ENCODE measurements at regions not wholly inside any gene's neighbourhood (a gene's known extent, or its start where the extent isn't known, plus 50 kb on each side); places are given as distances from the start of the nearest gene placed in this dataset.

- Mint-ChIP-seq H3K27me3 (ENCODE audit: low read depth) (peaks cover 7% of the 10 kb centered on the region), H3K4me1 (peaks cover 39% of the 10 kb centered on the region), H3K9me3 (no peaks in the 10 kb centered on the region), H3K36me3 (ENCODE audit: low read depth) (no peaks in the 10 kb centered on the region), H3K27ac (peak overlapping the region; percentile 92 to 100 (median 100)), H3K4me3 (peak overlapping the region in 1 of 3 experiments; percentile 1)
- TF ChIP-seq CTCF (IDR thresholded peaks at IDR 0.05; ENCODE audit: unreplicated experiment in 3 of 3): no peak
These were observed 62.2 kb downstream of the IGLL1 start for GRCh38 chr22:23517804-23518375.

- Mint-ChIP-seq H3K4me3 (no peak overlapping the region), H3K27me3 (ENCODE audit: low read depth) (peaks cover 10% of the 10 kb centered on the region), H3K4me1 (peaks cover 35% of the 10 kb centered on the region), H3K9me3 (no peaks in the 10 kb centered on the region), H3K36me3 (ENCODE audit: low read depth) (no peaks in the 10 kb centered on the region), H3K27ac (peak overlapping the region; percentile 48 to 100 (median 92))
- no peak for TF ChIP-seq CTCF (IDR thresholded peaks at IDR 0.05; ENCODE audit: unreplicated experiment in 3 of 3)
These were observed 63.8 kb downstream of the IGLL1 start for GRCh38 chr22:23516304-23516703.

GRCh38 chr22:23514322-23515038 is 65.6 kb downstream of the IGLL1 start:
- Mint-ChIP-seq H3K4me3 (no peak overlapping the region), H3K27ac (peak overlapping the region in 2 of 3 experiments; percentile 72 to 89), H3K36me3 (ENCODE audit: low read depth) (no peaks in the 10 kb centered on the region), H3K27me3 (ENCODE audit: low read depth) (peaks cover 10% of the 10 kb centered on the region), H3K4me1 (peaks cover 28% of the 10 kb centered on the region), H3K9me3 (no peaks in the 10 kb centered on the region)
- no peak for TF ChIP-seq CTCF (IDR thresholded peaks at IDR 0.05; ENCODE audit: unreplicated experiment in 3 of 3)

- Mint-ChIP-seq H3K4me3 (no peak overlapping the region), H3K36me3 (ENCODE audit: low read depth) (no peaks in the 10 kb centered on the region), H3K9me3 (no peaks in the 10 kb centered on the region), H3K27me3 (ENCODE audit: low read depth) (peaks cover 10% of the 10 kb centered on the region), H3K27ac (peak overlapping the region; percentile 73 to 96 (median 91)), H3K4me1 (peaks cover 23% of the 10 kb centered on the region)
- TF ChIP-seq CTCF (IDR thresholded peaks at IDR 0.05; ENCODE audit: unreplicated experiment in 3 of 3): no peak
These were observed 66.4 kb downstream of the IGLL1 start for GRCh38 chr22:23513705-23514104.

GRCh38 chr22:23513133-23513532 is 67.0 kb downstream of the IGLL1 start:
- no peaks in the 10 kb centered on the region for H3K36me3 Mint-ChIP-seq (ENCODE audit: low read depth)
- TF ChIP-seq CTCF (IDR thresholded peaks at IDR 0.05; ENCODE audit: unreplicated experiment in 3 of 3): no peak
- H3K4me1 Mint-ChIP-seq: peaks cover 19% of the 10 kb centered on the region
- peaks cover 10% of the 10 kb centered on the region for H3K27me3 Mint-ChIP-seq (ENCODE audit: low read depth)
- H3K27ac Mint-ChIP-seq: peak overlapping the region; percentile 73 to 96 (median 91)
- no peak overlapping the region for H3K4me3 Mint-ChIP-seq
- H3K9me3 Mint-ChIP-seq: no peaks in the 10 kb centered on the region

GRCh38 chr22:23512721-23513120 is 67.4 kb downstream of the IGLL1 start:
- no peak for TF ChIP-seq CTCF (IDR thresholded peaks at IDR 0.05; ENCODE audit: unreplicated experiment in 3 of 3)
- Mint-ChIP-seq H3K4me3 (no peak overlapping the region), H3K4me1 (peaks cover 16% of the 10 kb centered on the region), H3K36me3 (ENCODE audit: low read depth) (no peaks in the 10 kb centered on the region), H3K27ac (peak overlapping the region; percentile 73 to 96 (median 91)), H3K27me3 (ENCODE audit: low read depth) (peaks cover 10% of the 10 kb centered on the region), H3K9me3 (no peaks in the 10 kb centered on the region)
